ENCODE measurements at regions not wholly inside any gene's neighbourhood (a gene's known extent, or its start where the extent isn't known, plus 50 kb on each side); places are given as distances from the start of the nearest gene placed in this dataset.

DNA sequence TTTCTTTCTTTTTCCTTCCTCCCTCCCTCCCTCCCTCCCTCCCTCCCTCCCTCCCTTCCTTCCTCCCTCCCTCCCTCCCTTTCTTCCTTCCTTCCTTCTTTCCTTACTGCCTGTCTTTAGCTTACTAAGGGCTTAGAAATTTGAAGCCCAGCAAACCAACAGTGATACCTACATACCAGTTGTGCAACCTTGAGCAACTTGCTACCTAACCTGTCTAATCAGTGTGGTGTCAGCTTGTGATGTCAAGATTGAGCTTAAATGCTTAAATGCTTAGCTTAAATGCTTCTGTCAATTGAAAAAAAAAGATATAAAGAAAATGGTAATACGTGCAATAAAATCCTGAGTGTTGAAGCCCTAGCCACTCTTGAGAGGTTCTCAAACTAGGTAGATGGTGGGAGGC, 728.6 kb downstream of the TRIML1 start:
- no peak for DNase-seq

DNA sequence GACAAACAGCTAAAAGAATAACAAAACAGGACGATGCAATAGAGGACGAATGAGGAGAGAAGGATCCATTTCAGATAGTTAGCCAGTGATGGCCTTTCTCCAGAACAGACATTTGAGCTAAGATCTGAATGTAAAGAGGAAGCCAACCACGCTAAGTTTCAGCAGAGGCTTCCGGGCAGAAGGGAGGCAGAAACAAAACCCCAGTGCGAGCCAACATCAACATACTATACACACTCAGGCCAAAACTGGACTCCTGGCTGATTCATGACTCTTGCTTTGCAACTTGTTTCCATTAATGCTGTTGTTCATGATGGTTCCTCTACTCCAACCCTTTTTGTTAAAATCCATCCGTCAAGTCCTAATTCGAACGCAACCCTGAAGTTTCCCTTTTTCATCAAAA, 730.3 kb downstream of the TRIML1 start:
- no peak for DNase-seq

DNA sequence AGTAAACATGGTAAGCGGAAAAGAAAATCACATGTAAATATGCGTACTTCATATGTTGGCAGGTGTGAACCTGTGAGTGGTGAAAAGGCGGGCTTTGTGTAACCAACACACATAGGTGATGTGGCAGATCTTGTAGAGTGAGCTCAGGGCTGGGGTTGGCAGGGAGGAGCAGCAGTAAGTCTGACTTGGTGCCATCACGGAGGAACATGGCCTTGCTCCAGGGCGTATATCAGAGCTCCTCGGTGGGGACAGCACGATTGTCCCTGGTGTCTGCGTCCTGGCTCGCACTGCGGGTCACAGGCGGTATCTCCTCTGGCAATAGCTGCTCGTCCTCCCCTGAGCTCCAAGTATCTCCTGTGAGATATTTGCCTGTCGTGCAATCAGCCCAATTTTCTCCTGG, 733.6 kb downstream of the TRIML1 start:
- DNase-seq: no peak

DNA sequence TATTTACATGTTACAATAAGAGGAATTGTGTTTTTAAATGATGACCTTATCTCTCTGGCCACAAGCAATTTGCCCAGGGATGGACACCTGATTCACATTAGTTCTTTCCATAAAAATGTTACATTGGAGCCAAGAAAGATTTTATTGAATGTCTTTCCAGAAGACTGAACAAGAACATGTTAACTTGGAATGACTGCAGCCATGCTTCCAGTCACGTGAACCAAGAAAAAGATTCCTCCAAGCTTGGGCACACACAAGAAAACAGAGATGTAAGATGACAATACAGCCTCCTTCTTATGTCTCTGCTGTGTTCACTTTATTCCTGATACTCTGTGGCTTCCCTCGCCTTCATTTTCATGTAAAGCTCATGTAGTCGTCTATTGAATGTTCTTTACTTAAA, 737.6 kb downstream of the TRIML1 start:
- no peak for DNase-seq

DNA sequence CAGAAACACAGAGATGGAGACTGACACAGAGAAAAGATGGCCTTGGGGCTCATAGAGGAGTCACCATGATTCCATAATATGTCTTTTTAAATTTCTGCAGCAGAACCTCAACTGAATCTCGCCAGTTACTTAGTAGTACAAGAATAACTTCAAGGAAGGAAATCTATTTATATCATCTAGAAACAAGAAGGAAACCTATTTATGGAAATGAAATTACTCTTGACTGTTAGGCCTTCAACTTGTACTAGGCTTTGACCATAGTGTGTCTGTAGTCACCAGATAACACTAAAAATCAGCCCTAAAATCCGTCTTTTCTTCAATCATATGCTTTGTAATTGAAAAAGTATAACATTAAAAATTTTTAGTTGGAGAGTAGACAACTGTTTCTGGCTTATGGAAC, 740.4 kb downstream of the TRIML1 start:
- DNase-seq: no peak

DNA sequence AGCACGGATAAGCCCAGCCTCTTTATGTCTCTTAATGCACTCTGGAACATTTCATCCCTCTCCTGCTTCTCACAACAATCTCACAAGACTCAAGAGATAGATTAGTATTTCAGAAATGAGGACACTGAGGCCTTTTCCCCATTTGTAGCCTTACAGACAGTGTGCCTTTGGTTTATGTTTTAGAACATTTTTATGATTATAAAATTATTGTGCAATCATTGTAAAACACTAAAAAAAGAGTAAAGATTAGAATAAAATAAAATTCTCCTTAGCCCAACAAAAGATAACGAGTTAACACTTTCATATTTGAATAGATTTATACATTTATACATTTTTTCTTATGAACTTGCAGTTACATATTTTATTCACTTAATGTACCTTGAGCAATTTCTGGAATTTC, 748.7 kb downstream of the TRIML1 start:
- no peak for DNase-seq

DNA sequence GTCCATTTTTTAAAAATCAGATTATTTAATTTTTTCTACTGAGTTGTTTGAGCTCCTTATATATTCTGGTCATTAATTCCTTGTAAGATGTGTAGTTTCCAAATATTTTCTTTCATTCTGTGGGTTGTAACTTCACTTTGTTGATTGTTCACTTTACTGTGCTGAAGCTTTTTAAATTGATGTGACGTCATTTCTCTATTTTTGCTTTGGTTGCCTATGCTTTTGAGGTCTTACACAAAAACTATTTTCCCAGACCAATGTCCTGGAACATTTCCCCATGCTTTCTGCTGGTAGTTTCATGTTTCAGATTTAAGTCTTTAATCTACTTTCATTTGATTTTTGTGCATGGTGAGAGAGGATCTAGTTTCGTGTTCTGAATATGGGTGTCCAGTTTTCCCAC, 753.6 kb downstream of the TRIML1 start:
- no peak for DNase-seq

DNA sequence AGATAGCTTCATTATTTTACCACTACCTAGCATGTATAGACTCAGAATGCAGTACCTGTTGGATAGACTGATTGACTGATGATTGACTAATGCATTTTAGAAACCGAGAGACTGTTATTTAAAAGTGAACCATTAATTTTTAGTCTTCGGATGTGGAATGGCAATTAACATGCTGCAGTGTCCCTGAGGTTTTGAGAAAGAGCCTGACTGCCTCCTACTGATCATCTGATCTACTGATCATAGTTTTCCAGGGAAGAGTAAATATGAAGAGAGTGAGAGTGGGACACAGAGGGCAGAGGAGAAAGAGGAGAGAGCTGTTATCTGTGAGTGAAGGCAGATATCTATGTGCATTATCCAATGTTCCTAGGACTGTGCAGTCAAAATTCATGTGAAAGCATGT, 764.7 kb downstream of the TRIML1 start:
- no peak for DNase-seq

DNA sequence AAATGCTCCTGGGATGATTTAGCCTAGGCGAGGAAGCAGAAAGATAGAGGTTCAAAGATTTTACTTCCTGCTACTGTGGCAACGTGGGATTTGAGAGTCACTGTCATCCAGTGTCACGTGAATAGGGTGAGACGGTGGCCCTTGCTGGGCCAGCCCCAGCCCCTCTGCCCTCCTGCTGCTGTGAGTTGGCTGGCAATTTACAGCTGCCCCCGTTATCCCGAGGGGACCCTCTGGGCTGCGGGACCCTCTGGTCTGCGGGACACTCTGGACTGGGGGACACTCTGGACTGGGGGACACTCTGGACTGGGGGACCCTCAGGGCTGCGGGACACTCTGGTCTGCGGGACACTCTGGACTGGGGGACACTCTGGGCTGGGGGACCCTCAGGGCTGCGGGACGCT, 765.4 kb downstream of the TRIML1 start:
- no peak for DNase-seq

DNA sequence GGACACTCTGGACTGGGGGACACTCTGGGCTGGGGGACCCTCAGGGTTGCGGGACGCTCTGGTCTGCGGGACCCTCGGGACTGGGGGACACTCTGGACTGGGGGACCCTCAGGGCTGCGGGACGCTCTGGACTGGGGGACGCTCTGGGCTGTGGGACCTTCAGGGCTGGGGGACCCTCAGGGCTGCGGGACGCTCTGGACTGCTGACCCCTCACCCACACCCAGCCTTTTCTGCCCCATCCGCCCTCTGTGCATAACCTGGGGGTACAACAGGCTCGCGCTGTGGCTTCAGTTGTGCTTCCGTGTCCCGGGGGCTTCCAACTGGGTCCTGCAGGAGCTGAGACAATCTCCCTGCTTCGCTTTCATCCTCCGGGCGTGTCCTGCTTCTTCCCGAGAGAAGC, 766.0 kb downstream of the TRIML1 start:
- no peak for DNase-seq

DNA sequence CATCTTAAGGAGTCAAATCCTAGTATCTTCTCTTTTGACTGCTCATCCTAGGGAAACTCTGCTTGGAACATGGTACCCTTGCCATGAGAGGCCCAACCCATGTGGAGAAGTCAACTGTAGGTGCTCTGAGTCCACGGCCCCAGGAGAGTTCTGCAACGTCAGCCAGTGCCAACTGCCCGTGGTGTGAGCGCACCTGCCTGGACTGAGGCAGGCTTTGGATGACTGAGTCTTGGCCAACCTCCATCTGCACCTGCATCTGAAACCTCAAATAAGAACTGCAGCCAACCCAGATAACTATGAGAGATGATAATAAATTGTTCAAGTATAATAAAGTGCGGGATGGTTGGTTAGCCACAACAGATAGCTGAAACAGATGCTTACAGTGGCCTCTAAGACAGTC, 772.0 kb downstream of the TRIML1 start:
- no peak for DNase-seq

DNA sequence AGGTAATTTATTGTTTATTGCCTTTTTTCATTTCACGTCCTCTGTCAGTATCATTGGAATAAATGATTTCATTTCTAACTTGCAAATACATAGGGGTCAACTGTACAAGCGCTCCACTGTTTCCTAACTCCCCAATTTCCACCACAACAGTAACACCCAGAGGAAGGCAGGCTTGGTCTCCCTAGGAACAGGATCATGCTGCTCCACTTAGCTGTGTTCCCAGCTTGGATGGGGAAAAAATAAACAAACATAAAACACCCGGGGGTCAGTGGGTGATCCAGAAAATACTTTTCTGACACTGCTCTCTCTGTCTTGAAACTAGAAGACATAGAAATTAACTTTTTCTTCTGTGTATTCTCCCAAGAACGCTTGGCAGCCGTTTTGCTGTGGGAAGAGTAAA, 772.5 kb downstream of the TRIML1 start:
- no peak for DNase-seq

DNA sequence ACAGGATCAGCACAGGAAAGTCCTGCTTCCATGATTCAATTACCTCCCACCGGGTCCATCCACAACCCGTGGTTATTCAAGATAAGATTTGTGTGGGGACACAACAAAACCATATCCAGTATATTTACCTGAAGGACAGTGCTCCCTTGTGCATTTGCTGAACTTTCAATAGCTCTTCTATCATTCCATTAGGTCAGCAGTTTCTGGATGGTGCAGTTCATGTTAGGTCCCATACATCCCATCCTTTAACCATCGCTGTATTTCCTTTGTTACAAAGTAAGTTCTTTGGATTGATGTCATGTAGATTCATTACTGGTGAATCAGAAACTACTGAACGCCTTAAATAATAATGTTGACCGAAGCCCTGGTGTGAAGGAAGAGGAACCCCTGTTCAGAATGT, 775.9 kb downstream of the TRIML1 start:
- DNase-seq: no peak

DNA sequence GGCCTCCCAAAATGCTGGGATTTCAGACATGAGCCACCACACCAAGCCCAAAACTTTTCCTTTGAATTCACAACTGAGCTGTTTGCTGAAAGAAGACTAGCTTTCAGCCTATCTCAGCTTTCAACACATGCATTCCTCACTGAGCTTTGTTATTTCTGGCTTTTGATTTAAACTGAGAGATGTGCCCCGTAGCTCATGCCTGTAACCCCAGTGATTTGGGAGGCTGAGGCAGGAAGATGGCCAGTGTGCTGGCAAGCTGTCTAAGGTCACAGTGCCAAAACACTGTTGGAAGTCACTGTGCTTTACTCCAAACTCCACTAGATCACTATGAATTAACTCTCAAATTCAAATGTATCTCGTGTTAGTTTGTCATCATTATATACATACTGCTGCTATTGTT, 779.5 kb downstream of the TRIML1 start:
- DNase-seq: no peak

DNA sequence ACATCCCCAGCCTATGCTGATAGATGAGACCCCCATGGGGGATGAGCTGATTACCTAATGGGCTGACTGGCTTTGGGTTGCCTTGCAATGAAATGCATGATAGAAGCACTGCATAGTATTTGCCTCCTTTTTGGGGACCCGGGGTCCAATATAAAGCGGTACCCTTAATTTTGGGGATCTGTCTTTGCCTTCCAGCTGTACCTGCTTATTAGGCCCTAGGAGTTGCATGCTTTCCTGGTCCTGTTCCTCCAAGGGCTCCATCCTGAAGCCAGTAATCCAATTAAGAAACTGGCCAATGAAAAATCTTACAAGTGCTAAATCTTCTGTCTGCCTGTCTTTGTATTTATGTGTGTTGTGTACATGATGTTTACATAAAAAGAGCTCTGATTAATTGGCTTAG, 791.6 kb downstream of the TRIML1 start:
- peak; percentile 14 for DNase-seq

DNA sequence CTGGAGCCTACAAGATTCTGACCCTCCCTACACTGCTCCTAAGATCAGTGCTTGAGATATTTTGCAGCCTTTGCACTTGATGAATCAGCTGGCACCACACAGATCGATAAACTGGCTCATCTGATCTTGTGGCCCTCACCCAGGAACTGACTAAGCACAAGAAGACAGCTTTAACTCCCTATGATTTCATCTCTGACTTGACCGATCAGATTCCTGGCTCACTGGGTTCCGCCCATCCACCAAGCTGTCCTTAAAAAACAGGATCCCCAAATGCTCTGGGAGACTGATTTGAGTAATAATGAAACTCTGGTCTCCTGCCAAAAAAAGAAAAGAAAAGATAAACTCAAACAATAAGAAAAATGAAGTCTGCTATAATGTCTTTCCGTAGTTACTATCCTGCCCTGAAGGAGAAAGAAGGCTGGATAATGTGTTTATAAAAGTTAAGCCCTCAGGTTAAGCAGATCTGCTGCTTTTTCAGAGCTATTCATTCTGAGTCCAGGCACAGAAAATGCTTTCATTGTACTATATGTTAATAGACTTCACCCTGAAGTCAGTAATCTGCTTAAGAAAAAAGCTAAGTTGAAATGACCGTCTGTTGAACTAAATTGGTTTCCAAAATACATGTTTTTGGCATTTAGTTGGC, 795.2 kb downstream of the TRIML1 start:
- DNase-seq: no peak

DNA sequence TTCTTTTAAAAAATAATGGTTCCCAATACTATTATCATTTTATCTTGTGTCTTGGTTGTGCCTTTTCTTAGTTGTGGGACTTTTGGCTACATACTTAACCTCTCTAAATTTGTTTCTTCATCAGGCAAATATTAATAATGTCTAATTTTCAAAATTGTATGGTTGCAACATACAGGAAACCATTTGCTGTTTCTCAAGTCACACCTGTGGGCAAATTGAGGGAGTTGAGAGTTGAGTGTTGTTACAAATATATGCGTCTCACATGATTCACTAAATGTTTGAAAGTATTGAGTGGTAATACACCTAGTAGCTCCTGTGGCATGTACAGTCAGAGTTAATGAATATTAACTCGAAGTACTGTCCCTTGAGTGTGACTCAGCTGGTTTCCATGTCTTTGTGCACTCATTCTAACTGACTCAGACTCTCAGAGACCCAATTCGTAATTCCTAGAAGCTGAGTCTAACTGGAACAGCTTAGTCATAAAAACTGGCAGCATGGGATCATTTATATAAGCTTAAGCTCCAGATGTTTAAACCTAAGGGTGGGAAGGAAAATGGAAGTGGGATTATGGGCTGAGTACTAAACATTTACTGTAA, 802.4 kb downstream of the TRIML1 start:
- no peak for DNase-seq

DNA sequence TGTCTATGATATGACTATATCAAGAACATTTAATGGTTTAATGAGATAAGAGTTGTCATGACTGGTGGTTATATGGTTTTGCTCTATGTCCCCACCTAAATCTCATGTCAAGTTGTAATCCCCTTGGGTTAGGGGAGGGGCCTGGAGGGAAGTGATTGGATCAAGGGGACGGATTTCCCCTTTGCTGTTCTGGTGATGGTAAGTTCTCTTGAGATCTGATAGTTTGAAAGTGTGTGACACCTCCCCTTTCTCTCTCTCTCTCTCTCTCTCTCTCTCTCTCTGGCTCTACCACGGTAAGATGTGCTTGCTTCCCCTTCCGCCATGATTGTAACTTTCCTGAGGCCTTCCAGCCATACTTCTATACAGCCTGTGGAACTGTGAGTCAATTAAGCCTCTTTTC, 803.4 kb downstream of the TRIML1 start:
- no peak for DNase-seq

DNA sequence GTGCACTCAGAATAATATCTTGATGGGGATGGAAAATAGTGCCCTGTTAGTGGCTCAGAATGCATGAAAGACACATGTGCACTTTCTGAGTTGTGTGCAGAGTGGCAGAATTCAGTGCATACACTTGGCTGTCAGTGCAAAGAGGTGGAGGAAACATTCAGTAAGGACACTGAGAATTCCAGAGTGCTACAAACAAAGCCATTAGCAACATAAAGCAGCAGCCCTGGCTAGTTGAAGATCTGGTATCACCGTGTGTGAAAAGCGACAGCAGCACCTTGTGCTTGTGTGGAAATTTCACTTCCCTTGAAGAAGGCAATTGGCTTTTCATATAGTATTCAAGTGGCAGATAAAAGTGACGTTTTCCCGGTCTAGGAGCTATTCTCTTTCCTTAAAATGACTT, 810.4 kb downstream of the TRIML1 start:
- no peak for DNase-seq

DNA sequence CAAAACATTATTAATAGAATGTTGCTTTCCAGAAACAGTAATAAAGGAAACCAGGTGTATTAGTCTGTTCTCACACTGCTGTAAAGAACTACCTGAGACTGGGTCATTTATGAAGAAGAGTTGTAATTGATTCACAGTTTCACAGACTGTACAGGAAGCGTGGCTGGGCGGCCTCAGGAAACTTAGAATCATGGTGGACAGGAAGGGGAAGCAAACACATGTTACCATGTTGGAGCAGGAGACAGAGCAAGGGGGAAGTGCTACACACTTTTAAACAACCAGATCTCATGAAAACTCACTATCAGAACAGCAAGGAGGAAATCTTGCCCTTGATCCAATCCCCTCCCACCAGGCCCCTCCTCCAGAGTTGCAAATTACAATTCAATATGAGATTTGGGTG, 815.8 kb downstream of the TRIML1 start:
- DNase-seq: no peak

DNA sequence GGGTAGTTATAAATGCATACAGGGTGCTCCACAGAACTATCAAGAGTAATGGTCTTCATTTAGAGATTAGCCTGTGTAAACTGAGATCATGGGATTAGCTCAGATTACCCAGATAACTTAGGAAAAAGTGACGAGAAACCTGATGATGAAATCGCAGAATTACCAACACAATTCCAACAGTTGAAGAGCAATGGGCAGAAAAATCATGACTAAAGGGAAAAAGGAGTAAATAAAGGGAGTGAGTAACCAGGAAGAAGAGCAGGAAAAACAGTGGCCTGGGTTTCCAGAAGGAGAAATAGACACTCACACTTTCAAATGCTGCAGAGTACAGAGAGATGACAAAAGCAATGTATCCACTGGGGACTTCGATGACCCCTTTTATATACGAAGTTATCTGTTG, 817.3 kb downstream of the TRIML1 start:
- no peak for DNase-seq

DNA sequence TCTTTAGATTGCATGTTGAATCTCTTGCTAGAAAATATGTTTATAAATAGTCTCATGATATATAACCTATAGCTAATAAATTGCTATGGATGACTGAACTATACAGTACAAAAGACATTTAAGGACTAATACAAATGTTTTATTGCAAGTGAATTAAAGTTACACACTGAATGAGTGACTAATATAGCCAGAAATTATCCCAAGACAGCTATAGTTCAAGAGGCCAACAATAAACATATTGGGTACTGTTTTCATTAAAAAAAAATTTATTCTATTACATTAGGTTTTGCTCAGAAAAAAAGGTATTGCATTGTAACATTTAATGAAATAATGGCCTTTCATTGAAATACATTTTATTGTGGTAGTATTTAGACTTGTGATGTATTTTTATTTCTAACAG, 819.1 kb downstream of the TRIML1 start:
- DNase-seq: no peak

DNA sequence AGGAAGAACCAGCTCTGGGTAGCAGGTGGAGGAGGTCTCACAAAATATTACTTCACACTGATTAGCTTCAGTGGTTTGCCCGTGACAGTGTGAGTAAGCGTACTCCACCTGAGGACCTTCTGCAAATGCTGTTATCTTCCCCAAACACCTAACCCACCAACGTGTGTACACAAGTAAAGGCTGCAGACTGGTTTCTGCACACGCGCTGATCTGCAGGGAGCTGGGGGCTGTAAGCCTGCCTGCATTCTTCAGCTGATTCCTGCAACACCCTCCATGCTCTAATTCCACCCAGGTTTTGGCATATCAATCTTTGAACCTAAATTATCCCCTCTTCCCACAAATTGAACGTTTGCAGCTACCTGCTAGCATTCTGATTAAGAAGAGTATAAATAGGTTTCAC, 820.2 kb downstream of the TRIML1 start:
- DNase-seq: no peak

DNA sequence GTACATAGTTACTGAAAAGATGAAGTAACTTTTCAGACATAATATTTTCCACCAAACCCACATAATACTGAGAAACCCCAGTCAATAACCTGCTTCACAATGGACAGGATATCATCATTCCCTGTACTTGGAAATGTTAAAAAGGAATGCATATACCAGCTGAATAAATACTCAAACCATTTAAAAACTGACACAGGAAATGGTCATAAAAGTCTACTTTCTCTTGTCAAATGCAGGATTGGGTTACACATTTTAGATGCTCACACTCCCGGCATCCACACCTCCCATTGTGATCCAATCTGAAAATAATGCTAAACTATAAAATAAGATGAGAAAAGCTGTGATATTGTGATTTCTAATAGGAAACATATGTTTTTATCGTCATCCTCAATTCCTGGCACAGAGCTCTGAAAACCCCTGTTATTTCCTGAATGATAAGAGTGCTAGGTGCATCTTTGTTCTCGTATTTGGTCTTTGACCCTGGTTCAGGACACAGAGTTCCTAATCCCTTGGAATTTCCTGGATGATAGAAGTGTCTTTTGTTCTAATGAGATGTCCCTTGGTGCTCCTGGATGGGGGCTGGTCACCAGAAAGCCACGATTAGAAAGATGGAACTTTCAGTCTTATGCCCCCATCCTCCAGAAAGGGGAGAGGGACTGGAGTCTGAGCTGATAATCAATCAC, 821.3 kb downstream of the TRIML1 start:
- no peak for DNase-seq

DNA sequence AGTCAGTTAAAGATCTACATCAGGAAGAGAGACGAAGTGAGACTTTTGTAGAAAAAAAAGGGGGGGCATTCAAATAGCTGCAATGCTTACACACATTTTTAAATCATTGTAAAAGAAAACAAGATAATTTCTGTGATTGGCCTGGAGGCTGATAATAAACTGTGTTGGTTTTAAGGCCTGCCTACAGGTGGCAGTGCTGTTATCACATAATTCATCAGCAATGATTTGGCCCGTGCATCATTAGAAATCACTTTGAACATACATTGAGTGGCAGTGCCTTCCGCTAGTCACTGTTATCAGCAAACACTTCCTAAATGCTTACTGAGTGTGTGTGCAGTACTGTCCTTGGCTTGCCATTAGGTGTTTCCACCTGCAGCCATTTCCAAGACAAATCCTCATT, 831.9 kb downstream of the TRIML1 start:
- no peak for DNase-seq
